ENCODE measurements at regions not wholly inside any gene's neighbourhood (a gene's known extent, or its start where the extent isn't known, plus 50 kb on each side); places are given as distances from the start of the nearest gene placed in this dataset.
"Not testable (repeated sequence)": the region's sequence is repeated elsewhere in the genome, so short reads cannot be mapped to it uniquely, and the experiment has no call there.

GRCh38 chr3:98680723-98681122 is 82.4 kb upstream of the ST3GAL6 start:
- H3K36me3 ChIP-seq (ENCODE audit: control insufficient read depth, insufficient read depth, low read length) = no peaks in the 10 kb centered on the region

GRCh38 chr3:98681486-98681885 is 81.7 kb upstream of the ST3GAL6 start:
- no peaks in the 10 kb centered on the region for H3K27me3 ChIP-seq (ENCODE audit: control insufficient read depth, insufficient read depth, low read length)
- H3K4me1 ChIP-seq (ENCODE audit: control insufficient read depth, insufficient read depth, low read length) = no peaks in the 10 kb centered on the region
- no peak for DNase-seq (ENCODE audit: low read depth, low spot score)
- no peaks in the 10 kb centered on the region for H3K36me3 ChIP-seq (ENCODE audit: control insufficient read depth, insufficient read depth, low read length)
- H3K9me3 ChIP-seq (ENCODE audit: control insufficient read depth, insufficient read depth, low read length) = no peaks in the 10 kb centered on the region
- H3K27ac ChIP-seq (ENCODE audit: low read length) = no peak overlapping the region
- no peak overlapping the region for H3K4me3 ChIP-seq (ENCODE audit: low read length)
- WGBS (ENCODE audit: insufficient coverage, insufficient read length) = no CpG with 5 or more reads among the region's 7 CpGs

More at GRCh38 chr3:98680723-98681122, 82.4 kb upstream of the ST3GAL6 start:
- DNase-seq (ENCODE audit: low read depth, low spot score) = no peak
- Histone ChIP-seq H3K27me3 (ENCODE audit: control insufficient read depth, insufficient read depth, low read length) (no peaks in the 10 kb centered on the region), H3K27ac (ENCODE audit: low read length) (no peak overlapping the region), H3K4me1 (ENCODE audit: control insufficient read depth, insufficient read depth, low read length) (no peaks in the 10 kb centered on the region), H3K9me3 (ENCODE audit: control insufficient read depth, insufficient read depth, low read length) (no peaks in the 10 kb centered on the region), H3K4me3 (ENCODE audit: low read length) (no peak overlapping the region)
- no CpG with 5 or more reads among the region's 5 CpGs for WGBS (ENCODE audit: insufficient coverage, insufficient read length)

DNA sequence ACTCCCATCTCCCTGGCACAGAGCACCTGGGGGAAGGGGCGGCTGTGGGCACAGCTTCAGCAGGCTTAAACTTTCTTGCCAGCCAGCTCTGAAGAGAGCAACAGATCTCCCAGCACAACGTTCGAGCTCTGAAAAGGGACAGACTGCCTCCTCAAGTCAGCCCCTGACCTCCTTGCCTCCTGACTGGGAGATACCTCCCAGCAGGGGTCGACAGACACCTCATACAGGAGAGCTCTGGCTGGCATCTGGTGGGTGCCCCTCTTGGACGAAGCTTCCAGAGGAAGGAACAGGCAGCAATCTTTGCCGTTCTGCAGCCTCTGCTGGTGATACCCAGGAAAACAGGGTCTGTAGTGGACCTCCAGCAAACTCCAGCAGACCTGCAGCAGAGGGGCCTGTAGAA is 80.7 kb upstream of the ST3GAL6 start:
- WGBS (ENCODE audit: insufficient coverage, insufficient read length) = no CpG with 5 or more reads among the region's 6 CpGs
- not testable (repeated sequence) for H3K27me3 ChIP-seq (ENCODE audit: control insufficient read depth, insufficient read depth, low read length); H3K36me3 ChIP-seq (ENCODE audit: control insufficient read depth, insufficient read depth, low read length); H3K9me3 ChIP-seq (ENCODE audit: control insufficient read depth, insufficient read depth, low read length); H3K4me1 ChIP-seq (ENCODE audit: control insufficient read depth, insufficient read depth, low read length); H3K27ac ChIP-seq (ENCODE audit: low read length); H3K4me3 ChIP-seq (ENCODE audit: low read length); DNase-seq (ENCODE audit: low read depth, low spot score)

DNA sequence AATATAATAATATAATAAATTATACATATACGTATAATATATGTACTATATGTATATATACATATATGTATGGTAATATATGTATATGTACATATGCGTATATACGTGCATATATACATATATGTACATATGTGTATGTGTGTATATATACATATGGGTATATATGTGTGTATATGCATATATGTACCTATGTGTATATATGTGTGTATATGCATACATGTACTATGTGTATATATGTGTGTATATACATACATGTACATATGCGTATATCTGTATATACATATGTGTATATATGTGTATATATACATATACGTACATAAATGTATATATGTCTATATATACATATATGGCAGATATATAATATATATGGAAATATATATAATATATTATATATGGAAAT is 74.8 kb upstream of the ST3GAL6 start:
- Histone ChIP-seq H3K9me3 (ENCODE audit: control insufficient read depth, insufficient read depth, low read length) (no peaks in the 10 kb centered on the region), H3K4me3 (ENCODE audit: low read length) (no peak overlapping the region), H3K27ac (ENCODE audit: low read length) (no peak overlapping the region), H3K27me3 (ENCODE audit: control insufficient read depth, insufficient read depth, low read length) (no peaks in the 10 kb centered on the region), H3K4me1 (ENCODE audit: control insufficient read depth, insufficient read depth, low read length) (no peaks in the 10 kb centered on the region), H3K36me3 (ENCODE audit: control insufficient read depth, insufficient read depth, low read length) (no peaks in the 10 kb centered on the region)
- DNase-seq (ENCODE audit: low read depth, low spot score) = no peak
- no CpG with 5 or more reads among the region's 5 CpGs for WGBS (ENCODE audit: insufficient coverage, insufficient read length)

GRCh38 chr3:98690876-98691275 is 72.3 kb upstream of the ST3GAL6 start:
- DNase-seq (ENCODE audit: low read depth, low spot score) = no peak
- H3K27me3 ChIP-seq (ENCODE audit: control insufficient read depth, insufficient read depth, low read length) = no peaks in the 10 kb centered on the region
- H3K9me3 ChIP-seq (ENCODE audit: control insufficient read depth, insufficient read depth, low read length) = no peaks in the 10 kb centered on the region
- no peaks in the 10 kb centered on the region for H3K4me1 ChIP-seq (ENCODE audit: control insufficient read depth, insufficient read depth, low read length)
- no peak overlapping the region for H3K27ac ChIP-seq (ENCODE audit: low read length)
- WGBS (ENCODE audit: insufficient coverage, insufficient read length) = no CpG with 5 or more reads among the region's 2 CpGs
- H3K36me3 ChIP-seq (ENCODE audit: control insufficient read depth, insufficient read depth, low read length) = no peaks in the 10 kb centered on the region
- no peak overlapping the region for H3K4me3 ChIP-seq (ENCODE audit: low read length)

DNA sequence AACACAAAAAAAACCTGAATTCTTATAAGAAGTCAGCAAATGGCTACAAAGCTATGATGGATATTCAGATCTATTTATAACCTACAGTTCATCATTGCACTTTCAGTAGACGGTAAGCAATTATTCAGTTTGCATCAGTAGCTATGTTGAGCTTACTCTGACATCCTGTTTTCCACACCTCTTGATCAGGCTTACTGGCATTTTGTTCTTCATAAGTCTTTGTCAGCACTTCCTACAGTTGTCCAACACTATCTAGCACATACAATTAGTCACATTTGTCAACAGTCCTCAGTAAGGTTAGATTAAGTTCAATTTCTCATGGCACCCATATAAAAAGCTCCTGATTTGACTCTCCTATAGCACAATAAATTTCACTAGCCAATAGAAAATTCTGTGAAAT is 71.2 kb upstream of the ST3GAL6 start:
- no peaks in the 10 kb centered on the region for H3K4me1 ChIP-seq (ENCODE audit: control insufficient read depth, insufficient read depth, low read length)
- DNase-seq (ENCODE audit: low read depth, low spot score) = no peak
- H3K9me3 ChIP-seq (ENCODE audit: control insufficient read depth, insufficient read depth, low read length) = no peaks in the 10 kb centered on the region
- H3K36me3 ChIP-seq (ENCODE audit: control insufficient read depth, insufficient read depth, low read length) = no peaks in the 10 kb centered on the region
- no CpG with 5 or more reads among the region's 1 CpG for whole genome bisulfite sequencing (ENCODE audit: insufficient coverage, insufficient read length)
- H3K27me3 ChIP-seq (ENCODE audit: control insufficient read depth, insufficient read depth, low read length) = no peaks in the 10 kb centered on the region
- H3K4me3 ChIP-seq (ENCODE audit: low read length) = no peak overlapping the region
- no peak overlapping the region for H3K27ac ChIP-seq (ENCODE audit: low read length)

- no peak overlapping the region for H3K27ac ChIP-seq (ENCODE audit: low read length)
- no CpG with 5 or more reads among the region's 4 CpGs for WGBS (ENCODE audit: insufficient coverage, insufficient read length)
- DNase-seq (ENCODE audit: low read depth, low spot score) = no peak
These were observed 70.2 kb upstream of the ST3GAL6 start for GRCh38 chr3:98692787-98693473.

DNA sequence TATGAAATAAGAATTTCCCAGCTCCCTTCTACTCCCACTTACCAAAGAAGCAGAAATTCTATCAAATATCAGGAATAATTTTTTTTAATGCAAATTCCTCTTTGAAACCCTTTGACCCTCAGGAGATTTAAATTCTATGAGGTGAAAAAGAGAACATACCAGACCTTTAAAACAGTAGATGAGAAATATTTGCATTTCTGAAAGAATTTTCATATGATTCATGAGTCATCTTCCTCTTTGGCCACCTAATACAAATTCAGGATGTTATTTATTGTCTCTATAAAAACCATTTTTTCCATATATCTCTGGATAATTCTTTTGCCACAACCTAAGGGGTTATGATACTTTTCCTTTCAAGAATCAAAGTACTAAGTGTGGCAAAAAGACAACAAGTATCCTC is 67.3 kb upstream of the ST3GAL6 start:
- H3K4me3 ChIP-seq (ENCODE audit: low read length) = no peak overlapping the region
- H3K27me3 ChIP-seq (ENCODE audit: control insufficient read depth, insufficient read depth, low read length) = no peaks in the 10 kb centered on the region
- no peak overlapping the region for H3K27ac ChIP-seq (ENCODE audit: low read length)
- H3K36me3 ChIP-seq (ENCODE audit: control insufficient read depth, insufficient read depth, low read length) = no peaks in the 10 kb centered on the region
- H3K4me1 ChIP-seq (ENCODE audit: control insufficient read depth, insufficient read depth, low read length) = no peaks in the 10 kb centered on the region
- DNase-seq (ENCODE audit: low read depth, low spot score) = no peak
- no peaks in the 10 kb centered on the region for H3K9me3 ChIP-seq (ENCODE audit: control insufficient read depth, insufficient read depth, low read length)

More at GRCh38 chr3:98692787-98693473, 70.2 kb upstream of the ST3GAL6 start:
- Histone ChIP-seq H3K4me1 (ENCODE audit: control insufficient read depth, insufficient read depth, low read length) (no peaks in the 10 kb centered on the region), H3K4me3 (ENCODE audit: low read length) (no peak overlapping the region), H3K9me3 (ENCODE audit: control insufficient read depth, insufficient read depth, low read length) (no peaks in the 10 kb centered on the region), H3K27me3 (ENCODE audit: control insufficient read depth, insufficient read depth, low read length) (no peaks in the 10 kb centered on the region), H3K36me3 (ENCODE audit: control insufficient read depth, insufficient read depth, low read length) (no peaks in the 10 kb centered on the region)

DNA sequence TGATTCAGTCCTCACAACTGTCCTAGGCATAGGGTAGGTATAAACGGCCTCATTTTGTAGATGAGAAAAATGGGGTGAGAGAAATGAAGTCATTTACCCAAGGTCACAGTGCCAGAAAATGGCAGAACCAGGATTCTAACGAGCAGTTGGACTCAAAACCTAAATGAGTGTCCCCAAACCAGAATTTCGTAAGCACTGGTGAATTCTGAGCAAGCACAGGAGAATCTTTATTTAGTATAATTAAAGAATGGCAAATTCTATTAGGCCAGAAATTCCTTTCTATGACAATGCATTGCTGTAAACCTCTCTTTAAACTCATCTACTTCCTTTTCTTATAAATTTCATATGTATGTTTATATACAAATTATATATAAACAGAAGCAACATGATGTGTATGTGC is 66.8 kb upstream of the ST3GAL6 start:
- not testable (repeated sequence) for H3K36me3 ChIP-seq (ENCODE audit: control insufficient read depth, insufficient read depth, low read length); DNase-seq (ENCODE audit: low read depth, low spot score); H3K27me3 ChIP-seq (ENCODE audit: control insufficient read depth, insufficient read depth, low read length); H3K4me3 ChIP-seq (ENCODE audit: low read length); H3K4me1 ChIP-seq (ENCODE audit: control insufficient read depth, insufficient read depth, low read length); H3K27ac ChIP-seq (ENCODE audit: low read length); H3K9me3 ChIP-seq (ENCODE audit: control insufficient read depth, insufficient read depth, low read length)
- no CpG with 5 or more reads among the region's 3 CpGs for WGBS (ENCODE audit: insufficient coverage, insufficient read length)

GRCh38 chr3:98697225-98697624 is 65.9 kb upstream of the ST3GAL6 start:
- H3K4me1 ChIP-seq (ENCODE audit: control insufficient read depth, insufficient read depth, low read length) = no peaks in the 10 kb centered on the region
- H3K27me3 ChIP-seq (ENCODE audit: control insufficient read depth, insufficient read depth, low read length) = no peaks in the 10 kb centered on the region
- H3K9me3 ChIP-seq (ENCODE audit: control insufficient read depth, insufficient read depth, low read length) = no peaks in the 10 kb centered on the region
- H3K27ac ChIP-seq (ENCODE audit: low read length) = no peak overlapping the region
- no CpG with 5 or more reads among the region's 2 CpGs for WGBS (ENCODE audit: insufficient coverage, insufficient read length)
- H3K4me3 ChIP-seq (ENCODE audit: low read length) = no peak overlapping the region
- no peak for DNase-seq (ENCODE audit: low read depth, low spot score)
- H3K36me3 ChIP-seq (ENCODE audit: control insufficient read depth, insufficient read depth, low read length) = no peaks in the 10 kb centered on the region

- Histone ChIP-seq H3K36me3 (ENCODE audit: control insufficient read depth, insufficient read depth, low read length) (no peaks in the 10 kb centered on the region), H3K27me3 (ENCODE audit: control insufficient read depth, insufficient read depth, low read length) (no peaks in the 10 kb centered on the region), H3K4me3 (ENCODE audit: low read length) (no peak overlapping the region), H3K4me1 (ENCODE audit: control insufficient read depth, insufficient read depth, low read length) (no peaks in the 10 kb centered on the region), H3K27ac (ENCODE audit: low read length) (no peak overlapping the region), H3K9me3 (ENCODE audit: control insufficient read depth, insufficient read depth, low read length) (no peaks in the 10 kb centered on the region)
- DNase-seq (ENCODE audit: low read depth, low spot score) = no peak
- no CpG with 5 or more reads among the region's 2 CpGs for WGBS (ENCODE audit: insufficient coverage, insufficient read length)
These were observed 64.0 kb upstream of the ST3GAL6 start for GRCh38 chr3:98699132-98699531.

All from iPS DF 6.9 (cell line).